ENCODE measurements at regions not wholly inside any gene's neighbourhood (a gene's known extent, or its start where the extent isn't known, plus 50 kb on each side); places are given as distances from the start of the nearest gene placed in this dataset.

DNA sequence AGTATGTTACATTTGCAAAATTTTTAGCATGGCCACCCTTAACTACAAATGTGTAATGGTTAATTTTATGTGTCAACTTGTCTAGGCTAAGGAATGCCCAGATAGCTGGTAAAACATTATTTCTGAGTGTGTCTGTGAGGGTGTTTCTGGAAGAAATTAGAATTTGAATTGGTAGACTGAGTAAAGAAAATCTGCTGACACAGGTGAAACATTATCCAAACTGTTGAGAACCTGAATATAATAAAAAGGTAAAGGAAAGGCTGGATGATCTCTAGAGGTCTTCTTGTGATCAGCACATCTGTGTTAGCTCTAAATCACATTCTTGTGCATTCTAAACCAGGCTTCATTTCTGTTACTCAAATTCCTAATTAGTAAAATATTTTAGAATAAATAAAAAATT is 100.8 kb downstream of the UCHL5 start:
- TF ChIP-seq, protein P1, sequence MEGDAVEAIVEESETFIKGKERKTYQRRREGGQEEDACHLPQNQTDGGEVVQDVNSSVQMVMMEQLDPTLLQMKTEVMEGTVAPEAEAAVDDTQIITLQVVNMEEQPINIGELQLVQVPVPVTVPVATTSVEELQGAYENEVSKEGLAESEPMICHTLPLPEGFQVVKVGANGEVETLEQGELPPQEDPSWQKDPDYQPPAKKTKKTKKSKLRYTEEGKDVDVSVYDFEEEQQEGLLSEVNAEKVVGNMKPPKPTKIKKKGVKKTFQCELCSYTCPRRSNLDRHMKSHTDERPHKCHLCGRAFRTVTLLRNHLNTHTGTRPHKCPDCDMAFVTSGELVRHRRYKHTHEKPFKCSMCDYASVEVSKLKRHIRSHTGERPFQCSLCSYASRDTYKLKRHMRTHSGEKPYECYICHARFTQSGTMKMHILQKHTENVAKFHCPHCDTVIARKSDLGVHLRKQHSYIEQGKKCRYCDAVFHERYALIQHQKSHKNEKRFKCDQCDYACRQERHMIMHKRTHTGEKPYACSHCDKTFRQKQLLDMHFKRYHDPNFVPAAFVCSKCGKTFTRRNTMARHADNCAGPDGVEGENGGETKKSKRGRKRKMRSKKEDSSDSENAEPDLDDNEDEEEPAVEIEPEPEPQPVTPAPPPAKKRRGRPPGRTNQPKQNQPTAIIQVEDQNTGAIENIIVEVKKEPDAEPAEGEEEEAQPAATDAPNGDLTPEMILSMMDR (IDR thresholded peaks at IDR 0.05) = no peak
- no peak for TF ChIP-seq POLR2A (IDR thresholded peaks at IDR 0.05)
